Muscle of leg (tissue), 3 donors: ENCODE measurements at regions not wholly inside any gene's neighbourhood (a gene's known extent, or its start where the extent isn't known, plus 50 kb on each side); places are given as distances from the start of the nearest gene placed in this dataset.

Experiments used
- DNase-seq: peaks from one replicate; pipeline ENCODE4 v3.0.0; 2013
- H3K27ac ChIP-seq: one replicate; pipeline ENCODE4 v1.5.1; 2013; ENCODE audit warnings: mild to moderate bottlenecking, low read length, control low read depth
- H3K27me3 ChIP-seq: one replicate; pipeline ENCODE4 v1.6.1; 2013; ENCODE audit warnings: low read length; ENCODE audit not compliant: control insufficient read depth, insufficient read depth
- H3K36me3 ChIP-seq: one replicate; pipeline ENCODE4 v1.6.1; 2013; ENCODE audit warnings: low read length; ENCODE audit not compliant: control insufficient read depth, insufficient read depth
- H3K4me1 ChIP-seq: one replicate; pipeline ENCODE4 v1.6.1; 2013; ENCODE audit warnings: low read length; ENCODE audit not compliant: control insufficient read depth, insufficient read depth
- H3K4me3 ChIP-seq: one replicate; pipeline ENCODE4 v1.5.1; 2013; ENCODE audit warnings: low read length, control low read depth
- H3K9me3 ChIP-seq: replicated peaks from 2 replicates; pipeline ENCODE4 v1.6.1; 2013; ENCODE audit warnings: low read depth, low read length; ENCODE audit not compliant: control insufficient read depth
- WGBS: methylation state at CpG from one replicate; pipeline ENCODE4 v1.1.5; 2013; ENCODE audit warnings: missing lambda C conversion rate; ENCODE audit not compliant: insufficient coverage; 5-methylcytosine and 5-hydroxymethylcytosine counted together

- Histone ChIP-seq H3K4me1 (no peaks in the 10 kb centered on the region), H3K27ac (no peak overlapping the region), H3K36me3 (no peaks in the 10 kb centered on the region), H3K9me3 (no peaks in the 10 kb centered on the region), H3K27me3 (no peaks in the 10 kb centered on the region), H3K4me3 (no peak overlapping the region)
- no peak for DNase-seq
- 72% methylated on average over 2 of the region's 5 CpGs for WGBS
Observed at GRCh38 chr5:98130261-98131035, 643.0 kb upstream of the RGMB start.

GRCh38 chr5:98144116-98144515, 629.3 kb upstream of the RGMB start:
- H3K36me3 ChIP-seq = no peaks in the 10 kb centered on the region
- DNase-seq = no peak
- no peaks in the 10 kb centered on the region for H3K9me3 ChIP-seq
- H3K27ac ChIP-seq = no peak overlapping the region
- WGBS = no CpG with 5 or more reads among the region's 1 CpG
- no peaks in the 10 kb centered on the region for H3K27me3 ChIP-seq
- H3K4me3 ChIP-seq = no peak overlapping the region
- no peaks in the 10 kb centered on the region for H3K4me1 ChIP-seq

GRCh38 chr5:98144710-98145109, 628.8 kb upstream of the RGMB start:
- Histone ChIP-seq H3K27me3 (no peaks in the 10 kb centered on the region), H3K4me1 (no peaks in the 10 kb centered on the region), H3K27ac (no peak overlapping the region), H3K9me3 (no peaks in the 10 kb centered on the region), H3K36me3 (no peaks in the 10 kb centered on the region), H3K4me3 (no peak overlapping the region)
- WGBS = no CpG with 5 or more reads among the region's 2 CpGs
- DNase-seq = no peak

GRCh38 chr5:98157368-98157767, 616.1 kb upstream of the RGMB start:
- DNase-seq = no peak
- H3K27me3 ChIP-seq = no peaks in the 10 kb centered on the region
- 100% methylated on average over 2 of the region's 4 CpGs for WGBS
- no peak overlapping the region for H3K27ac ChIP-seq
- no peak overlapping the region for H3K4me3 ChIP-seq
- no peaks in the 10 kb centered on the region for H3K4me1 ChIP-seq
- no peaks in the 10 kb centered on the region for H3K9me3 ChIP-seq
- no peaks in the 10 kb centered on the region for H3K36me3 ChIP-seq

- DNase-seq = no peak
- no peaks in the 10 kb centered on the region for H3K9me3 ChIP-seq
- H3K4me3 ChIP-seq = no peak overlapping the region
- H3K27ac ChIP-seq = no peak overlapping the region
- 92% methylated on average over 3 of the region's 6 CpGs for WGBS
- no peaks in the 10 kb centered on the region for H3K4me1 ChIP-seq
- H3K36me3 ChIP-seq = no peaks in the 10 kb centered on the region
- no peaks in the 10 kb centered on the region for H3K27me3 ChIP-seq
Observed at GRCh38 chr5:98158440-98158839, 615.0 kb upstream of the RGMB start.

GRCh38 chr5:98163796-98164493, 609.5 kb upstream of the RGMB start:
- Histone ChIP-seq H3K9me3 (no peaks in the 10 kb centered on the region), H3K27me3 (no peaks in the 10 kb centered on the region), H3K4me1 (no peaks in the 10 kb centered on the region), H3K36me3 (no peaks in the 10 kb centered on the region), H3K27ac (no peak overlapping the region), H3K4me3 (no peak overlapping the region)
- WGBS = 67% methylated on average over 1 of the region's 4 CpGs
- no peak for DNase-seq

DNA sequence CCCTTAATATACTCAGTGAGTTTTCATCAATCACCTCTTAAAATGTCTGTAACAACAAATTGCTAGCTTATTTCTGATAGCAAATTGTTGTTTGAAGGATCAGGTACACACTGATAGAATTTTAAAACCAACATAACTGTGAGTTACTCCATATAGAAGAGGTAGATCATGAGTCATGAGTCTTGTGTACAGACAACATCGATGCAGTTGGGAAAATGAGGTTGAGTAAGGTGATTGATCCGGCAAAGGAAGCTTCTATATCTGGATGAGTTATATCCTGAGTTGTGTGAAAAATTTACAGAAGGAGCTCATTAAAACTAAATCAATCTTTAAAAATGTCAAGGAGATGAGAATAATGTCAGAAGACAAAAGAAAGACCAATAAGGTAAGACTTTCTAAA, 604.6 kb upstream of the RGMB start:
- Histone ChIP-seq H3K27me3 (no peaks in the 10 kb centered on the region), H3K4me1 (no peaks in the 10 kb centered on the region), H3K27ac (no peak overlapping the region), H3K36me3 (no peaks in the 10 kb centered on the region), H3K4me3 (no peak overlapping the region), H3K9me3 (no peaks in the 10 kb centered on the region)
- no CpG with 5 or more reads among the region's 2 CpGs for WGBS
- no peak for DNase-seq

- Histone ChIP-seq H3K9me3 (no peaks in the 10 kb centered on the region), H3K36me3 (no peaks in the 10 kb centered on the region), H3K4me1 (no peaks in the 10 kb centered on the region), H3K27me3 (no peaks in the 10 kb centered on the region), H3K4me3 (no peak overlapping the region), H3K27ac (no peak overlapping the region)
- WGBS = 70% methylated on average over 2 of the region's 5 CpGs
- DNase-seq = no peak
Observed at GRCh38 chr5:98170994-98171393, 602.5 kb upstream of the RGMB start.

DNA sequence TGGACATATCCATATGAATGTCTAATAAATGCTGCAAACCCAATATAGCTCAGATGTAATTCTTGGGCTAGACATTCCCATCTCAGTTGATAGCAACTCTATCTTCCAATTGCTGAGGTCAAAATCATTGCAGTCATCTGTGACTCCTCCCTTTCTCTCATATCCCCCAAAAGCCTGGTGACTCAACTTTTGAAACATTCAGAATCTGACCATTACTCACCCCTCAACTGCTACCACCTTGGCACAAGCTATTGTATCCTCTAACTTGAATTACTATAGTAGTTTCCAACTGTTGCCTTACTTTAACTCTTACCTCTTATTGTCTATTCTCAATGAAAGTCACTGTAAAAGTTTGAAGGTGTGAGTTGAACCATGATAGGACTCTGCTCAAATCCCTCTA, 600.1 kb upstream of the RGMB start:
- no peaks in the 10 kb centered on the region for H3K36me3 ChIP-seq
- no peaks in the 10 kb centered on the region for H3K27me3 ChIP-seq
- DNase-seq = no peak
- no peaks in the 10 kb centered on the region for H3K9me3 ChIP-seq
- no peak overlapping the region for H3K4me3 ChIP-seq
- H3K4me1 ChIP-seq = no peaks in the 10 kb centered on the region
- H3K27ac ChIP-seq = no peak overlapping the region

DNA sequence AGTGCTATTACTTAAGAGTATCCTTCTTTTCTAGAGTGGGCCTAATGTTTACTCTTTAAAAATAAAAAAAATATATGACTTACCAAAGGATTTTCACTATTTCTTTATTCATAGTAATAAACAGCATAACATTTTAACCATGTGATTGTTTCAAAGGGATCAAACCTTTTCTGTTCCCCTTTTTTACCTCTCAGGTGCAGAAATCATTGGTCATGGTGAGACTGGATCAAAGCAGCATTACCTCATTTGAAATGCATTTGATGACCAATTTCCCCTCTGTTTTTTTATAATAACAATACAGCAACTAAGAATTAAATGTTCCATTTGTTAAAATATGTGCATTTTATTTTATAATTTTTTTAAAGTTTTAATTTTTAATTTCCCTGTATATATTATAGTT, 598.0 kb upstream of the RGMB start:
- no peaks in the 10 kb centered on the region for H3K9me3 ChIP-seq

More for the DNA sequence above, 598.0 kb upstream of the RGMB start:
- DNase-seq = no peak
- Histone ChIP-seq H3K36me3 (no peaks in the 10 kb centered on the region), H3K27me3 (no peaks in the 10 kb centered on the region), H3K27ac (no peak overlapping the region), H3K4me1 (no peaks in the 10 kb centered on the region), H3K4me3 (no peak overlapping the region)
